ENCODE measurements at regions not wholly inside any gene's neighbourhood (a gene's known extent, or its start where the extent isn't known, plus 50 kb on each side); places are given as distances from the start of the nearest gene placed in this dataset.

DNA sequence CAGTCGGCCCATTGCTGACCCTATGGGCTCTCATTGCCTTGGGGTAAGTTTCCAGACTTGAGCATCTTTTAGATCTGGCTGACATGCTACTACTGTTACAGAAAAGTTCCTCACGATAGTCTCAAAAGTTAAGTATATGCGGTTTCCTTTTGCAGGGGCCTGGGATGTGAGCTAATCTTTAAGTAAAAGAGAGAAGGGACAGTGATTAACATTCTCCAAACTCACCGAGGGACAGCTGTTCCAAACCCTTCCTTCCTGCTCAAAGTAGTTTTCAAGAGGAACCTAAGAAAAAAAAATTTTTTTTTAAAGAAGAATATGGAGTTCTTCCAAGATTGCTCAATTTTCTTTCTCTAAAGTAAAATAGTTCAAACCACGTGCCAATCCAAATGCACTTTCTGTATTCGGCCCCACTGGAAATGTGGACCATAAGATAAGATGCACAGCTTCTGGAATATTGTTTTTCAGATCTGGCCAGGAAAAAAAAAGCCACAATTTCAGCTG is 168.0 kb upstream of the SPRY4 start:
- TF ChIP-seq, protein P1, sequence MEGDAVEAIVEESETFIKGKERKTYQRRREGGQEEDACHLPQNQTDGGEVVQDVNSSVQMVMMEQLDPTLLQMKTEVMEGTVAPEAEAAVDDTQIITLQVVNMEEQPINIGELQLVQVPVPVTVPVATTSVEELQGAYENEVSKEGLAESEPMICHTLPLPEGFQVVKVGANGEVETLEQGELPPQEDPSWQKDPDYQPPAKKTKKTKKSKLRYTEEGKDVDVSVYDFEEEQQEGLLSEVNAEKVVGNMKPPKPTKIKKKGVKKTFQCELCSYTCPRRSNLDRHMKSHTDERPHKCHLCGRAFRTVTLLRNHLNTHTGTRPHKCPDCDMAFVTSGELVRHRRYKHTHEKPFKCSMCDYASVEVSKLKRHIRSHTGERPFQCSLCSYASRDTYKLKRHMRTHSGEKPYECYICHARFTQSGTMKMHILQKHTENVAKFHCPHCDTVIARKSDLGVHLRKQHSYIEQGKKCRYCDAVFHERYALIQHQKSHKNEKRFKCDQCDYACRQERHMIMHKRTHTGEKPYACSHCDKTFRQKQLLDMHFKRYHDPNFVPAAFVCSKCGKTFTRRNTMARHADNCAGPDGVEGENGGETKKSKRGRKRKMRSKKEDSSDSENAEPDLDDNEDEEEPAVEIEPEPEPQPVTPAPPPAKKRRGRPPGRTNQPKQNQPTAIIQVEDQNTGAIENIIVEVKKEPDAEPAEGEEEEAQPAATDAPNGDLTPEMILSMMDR (conservative IDR thresholded peaks at IDR 0.05; ENCODE audit: low read length): no peak
- TF ChIP-seq EZH2phosphoT487 (IDR thresholded peaks at IDR 0.05; ENCODE audit: borderline replicate concordance): no peak

All from Loucy (cell line).